H1 (cell line): ENCODE measurements at regions not wholly inside any gene's neighbourhood (a gene's known extent, or its start where the extent isn't known, plus 50 kb on each side); places are given as distances from the start of the nearest gene placed in this dataset.

ENCODE experiments used
- CTCF ChIA-PET: fragments of 300-600 bp; sonication (Branson Sonifier 250); formaldehyde crosslinking; loops from one replicate; lab custom pipeline; 2021; ENCODE audit not compliant: partially characterized antibody; lab: Charles Lee
- POLR2A ChIA-PET: fragments of 300-600 bp; sonication (Branson Sonifier 250); formaldehyde crosslinking; loops from one replicate; lab custom pipeline; 2021; ENCODE audit warnings: inconsistent platforms; ENCODE audit not compliant: partially characterized antibody; lab: Charles Lee
- DNase-seq, 2 experiments: peaks; one replicate each; pipeline versions ENCODE4 v3.0.0 to v3.0.0-alpha.2; 2010 to 2022; ENCODE audit warnings: low spot score in 2 of 2, low read depth in 1 of 2, mixed read lengths in 1 of 2
- FAIRE-seq: peaks from 2 replicates; lab custom pipeline; 2011; peaks lifted over from hg19 to GRCh38; lab: Jason Lieb, UNC
- H2AFZ ChIP-seq: 2 replicates; pipeline ENCODE4 v1.8.1; 2012; ENCODE audit warnings: low read length, inconsistent platforms
- H2AK5ac ChIP-seq: 2 replicates; pipeline ENCODE4 v1.6.1; 2013; ENCODE audit warnings: low read depth, low read length
- H2BK120ac ChIP-seq: replicated peaks from 2 replicates; pipeline ENCODE3; 2013; ENCODE audit warnings: low read depth, low read length, inconsistent platforms
- H2BK12ac ChIP-seq: 2 replicates; pipeline ENCODE4 v1.6.1; 2013; ENCODE audit warnings: low read depth, low read length
- H2BK15ac ChIP-seq: 2 replicates; pipeline ENCODE4 v1.6.1; 2013; ENCODE audit warnings: low read length
- H2BK20ac ChIP-seq: 2 replicates; pipeline ENCODE4 v1.6.1; 2013; ENCODE audit warnings: low read length
- H2BK5ac ChIP-seq: 2 replicates; pipeline ENCODE4 v1.6.1; 2013; ENCODE audit warnings: low read depth, low read length
- H3K14ac ChIP-seq: 2 replicates; pipeline ENCODE4 v1.6.1; 2013; ENCODE audit warnings: inconsistent platforms; ENCODE audit not compliant: insufficient read length
- H3K18ac ChIP-seq: 2 replicates; pipeline ENCODE4 v1.6.1; 2013; ENCODE audit warnings: low read length; ENCODE audit errors: extremely low read depth
- H3K23ac ChIP-seq: 2 replicates; pipeline ENCODE4 v1.6.1; 2013; ENCODE audit warnings: inconsistent platforms; ENCODE audit not compliant: insufficient read length
- H3K23me2 ChIP-seq: 2 replicates; pipeline ENCODE4 v1.6.1; 2013; ENCODE audit warnings: low read depth, low read length
- H3K27ac ChIP-seq: 2 replicates; pipeline ENCODE4 v1.6.1; 2011; ENCODE audit warnings: low read depth, low read length, inconsistent platforms
- H3K27me3 ChIP-seq, 4 experiments: replicated peaks in 1 of 4; 1 replicate in 1 of 4; 2 replicates in 3 of 4; pipeline versions ENCODE4 v1.6.1 to v1.8.1; 2011 to 2013; ENCODE audit warnings: low read length in 3 of 4, mild to moderate bottlenecking in 3 of 4, inconsistent platforms in 2 of 4, mixed read lengths in 2 of 4, moderate library complexity in 1 of 4; ENCODE audit not compliant: control insufficient read depth in 3 of 4, insufficient read depth in 3 of 4; ENCODE audit errors: extremely low read depth in 1 of 4
- H3K36me3 ChIP-seq, 4 experiments: 2 replicates each; pipeline versions ENCODE4 v1.6.1 to v1.8.1; 2011 to 2013; ENCODE audit warnings: mild to moderate bottlenecking in 4 of 4, low read length in 3 of 4, moderate library complexity in 2 of 4, control low read depth in 1 of 4, inconsistent platforms in 1 of 4; ENCODE audit not compliant: insufficient read depth in 4 of 4, control insufficient read depth in 2 of 4
- H3K4ac ChIP-seq: replicated peaks from 2 replicates; pipeline ENCODE3; 2013; ENCODE audit warnings: low read length, low read depth, mixed read lengths, inconsistent platforms; ENCODE audit not compliant: insufficient read length
- H3K4me1 ChIP-seq, 4 experiments: replicated peaks in 1 of 4; 1 replicate in 1 of 4; 2 replicates in 3 of 4; pipeline versions ENCODE4 v1.6.1 to v1.8.1; 2011 to 2013; ENCODE audit warnings: low read length in 3 of 4, inconsistent platforms in 2 of 4, mixed read lengths in 1 of 4; ENCODE audit not compliant: insufficient read depth in 4 of 4, control insufficient read depth in 3 of 4
- H3K4me2 ChIP-seq, 2 experiments: 2 replicates each; pipeline versions ENCODE4 v1.6.1 to v1.8.1; 2011 to 2013; ENCODE audit warnings: low read depth in 2 of 2, low read length in 2 of 2, control low read depth in 1 of 2, inconsistent platforms in 1 of 2, mild to moderate bottlenecking in 1 of 2; ENCODE audit not compliant: insufficient read depth in 1 of 2
- H3K4me3 ChIP-seq, 4 experiments: fragments of 200-600, 300-600 bp in 1 of 4; sonication (generic), shearing (Covaris generic), sonication (Bioruptor Twin) in 1 of 4; 2 replicates each; pipeline versions ENCODE4 v1.5.1 to v1.8.1; 2011 to 2016; ENCODE audit warnings: low read length in 4 of 4, low read depth in 3 of 4, control low read depth in 2 of 4, inconsistent platforms in 2 of 4, mild to moderate bottlenecking in 2 of 4, mixed read lengths in 1 of 4, moderate library complexity in 1 of 4; ENCODE audit not compliant: insufficient read depth in 2 of 4; ENCODE audit errors: extremely low read depth in 1 of 4
- H3K56ac ChIP-seq: replicated peaks from 2 replicates; pipeline ENCODE3; 2013; ENCODE audit warnings: low read depth, mild to moderate bottlenecking, mixed read lengths, low read length, inconsistent platforms; ENCODE audit not compliant: insufficient read length
- H3K79me1 ChIP-seq: 2 replicates; pipeline ENCODE4 v1.6.1; 2013; ENCODE audit warnings: low read depth, low read length, control low read depth
- H3K79me2 ChIP-seq, 2 experiments: 2 replicates each; pipeline versions ENCODE4 v1.6.1 to v1.8.1; 2012 to 2013; ENCODE audit warnings: low read length in 2 of 2, mild to moderate bottlenecking in 2 of 2, inconsistent platforms in 1 of 2; ENCODE audit not compliant: insufficient read depth in 2 of 2, control insufficient read depth in 1 of 2
- H3K9ac ChIP-seq, 4 experiments: replicated peaks in 1 of 4; 1 replicate in 1 of 4; 2 replicates in 3 of 4; pipeline versions ENCODE4 v1.6.1 to v1.8.1; 2011 to 2013; ENCODE audit warnings: low read depth in 3 of 4, low read length in 3 of 4, control low read depth in 2 of 4, mild to moderate bottlenecking in 2 of 4, moderate library complexity in 2 of 4, inconsistent platforms in 1 of 4; ENCODE audit errors: extremely low read depth in 1 of 4
- H3K9me3 ChIP-seq, 2 experiments: 2 replicates each; pipeline versions ENCODE4 v1.6.1 to v1.8.1; 2012 to 2013; ENCODE audit warnings: mild to moderate bottlenecking in 2 of 2, moderate library complexity in 2 of 2, control low read depth in 1 of 2, inconsistent platforms in 1 of 2, low read depth in 1 of 2, low read length in 1 of 2, mixed read lengths in 1 of 2; ENCODE audit not compliant: insufficient read depth in 2 of 2
- H4K20me1 ChIP-seq, 2 experiments: replicated peaks in 1 of 2; 2 replicates each; pipeline versions ENCODE3 to v1.8.1; 2011 to 2013; ENCODE audit warnings: inconsistent platforms in 2 of 2, low read length in 2 of 2, mild to moderate bottlenecking in 1 of 2; ENCODE audit not compliant: insufficient read depth in 2 of 2, control insufficient read depth in 1 of 2
- H4K5ac ChIP-seq: 2 replicates; pipeline ENCODE4 v1.6.1; 2013; ENCODE audit warnings: low read length, low read depth, mixed read lengths, inconsistent platforms; ENCODE audit not compliant: insufficient read length
- H4K8ac ChIP-seq: 2 replicates; pipeline ENCODE4 v1.8.0; 2013; ENCODE audit warnings: mild to moderate bottlenecking, moderate library complexity, low read length, inconsistent platforms; ENCODE audit not compliant: insufficient read depth; ENCODE audit errors: extremely low read depth
- H4K91ac ChIP-seq: replicated peaks from 2 replicates; pipeline ENCODE3; 2013; ENCODE audit warnings: low read length, mixed read lengths, inconsistent platforms; ENCODE audit not compliant: insufficient read length
- EZH2 ChIP-seq: fragments of 200-600 bp; sonication (generic); IDR thresholded peaks from 2 replicates; pipeline ENCODE4 v1.7.1; 2012; ENCODE audit warnings: low read depth, mild to moderate bottlenecking, moderate library complexity, low read length, inconsistent platforms; ENCODE audit not compliant: severe bottlenecking
- FOSL1 ChIP-seq: IDR thresholded peaks from 2 replicates; pipeline ENCODE4 v1.6.1; 2011; ENCODE audit warnings: mild to moderate bottlenecking, low read depth, low read length, moderate library complexity; ENCODE audit not compliant: insufficient read depth
- GABPA ChIP-seq: IDR thresholded peaks from 2 replicates; pipeline ENCODE4 v1.6.1; 2011; ENCODE audit warnings: mild to moderate bottlenecking, low read length, moderate library complexity, borderline replicate concordance; ENCODE audit not compliant: insufficient read depth
- HDAC6 ChIP-seq: IDR thresholded peaks from one replicate; pipeline ENCODE4 v1.7.1; 2012; ENCODE audit warnings: low read depth, mild to moderate bottlenecking, inconsistent platforms, low read length, moderate library complexity
- JUN ChIP-seq: IDR thresholded peaks from 2 replicates; pipeline ENCODE4 v1.6.1; 2011; ENCODE audit warnings: low read depth, mild to moderate bottlenecking, improper control_type of control experiment, low read length
- POLR2AphosphoS5 ChIP-seq: IDR thresholded peaks from 2 replicates; pipeline ENCODE4 v1.6.1; 2011; ENCODE audit warnings: low read depth, low read length
- RNF2 ChIP-seq: fragments of 200-900, 300-1000 bp; sonication (generic); IDR thresholded peaks from 2 replicates; pipeline ENCODE4 v1.7.1; 2016; ENCODE audit warnings: borderline replicate concordance, low read depth, mild to moderate bottlenecking, antibody characterized with exemption, low read length; ENCODE audit not compliant: poor library complexity, severe bottlenecking; ENCODE audit errors: missing control alignments
- SIN3A ChIP-seq, 2 experiments: IDR thresholded peaks in 1 of 2; conservative IDR thresholded peaks in 1 of 2; 2 replicates each; pipeline ENCODE4 v1.6.1; 2011 to 2012; ENCODE audit warnings: low read length in 2 of 2, improper control_type of control experiment in 1 of 2, low read depth in 1 of 2, mild to moderate bottlenecking in 1 of 2
- SRF ChIP-seq: IDR thresholded peaks from 2 replicates; pipeline ENCODE4 v1.6.1; 2011; ENCODE audit warnings: mild to moderate bottlenecking, low read depth, low read length, moderate library complexity
- SUZ12 ChIP-seq: fragments of 200-600 bp; sonication (generic); IDR thresholded peaks from 2 replicates; pipeline ENCODE4 v1.6.1; 2012; ENCODE audit warnings: mild to moderate bottlenecking, inconsistent platforms, low read length, moderate library complexity, mixed read lengths
- USF2 ChIP-seq: IDR thresholded peaks from 2 replicates; pipeline ENCODE4 v1.6.1; 2011; ENCODE audit warnings: low read length, improper control_type of control experiment
- YY1 ChIP-seq: IDR thresholded peaks from 2 replicates; pipeline ENCODE4 v1.6.1; 2011; ENCODE audit warnings: low read depth, mild to moderate bottlenecking, low read length
- WGBS, 2 experiments: shearing (Covaris generic) in 1 of 2; methylation state at CpG; one replicate each; pipeline versions ENCODE4 v1.1.6 to v1.1.7; 2013 to 2015; ENCODE audit warnings: low lambda C conversion rate in 2 of 2, mixed read lengths in 2 of 2, inconsistent platforms in 1 of 2, low coverage in 1 of 2, missing lambda C conversion rate in 1 of 2; ENCODE audit not compliant: insufficient replicate concordance in 2 of 2, insufficient coverage in 1 of 2, insufficient read length in 1 of 2; ENCODE audit errors: extremely low coverage in 1 of 2, missing lambda C conversion rate in 1 of 2; 5-methylcytosine and 5-hydroxymethylcytosine counted together

GRCh38 chr3:39712413-39713048, 96.9 kb upstream of the MYRIP start:
- CTCF ChIA-PET = interaction anchor here (1.1 to 1.3 kb wide), 2 partner anchors 42 to 192 kb away, joined by 3 read pairs; no protein-coding TSS in a partner anchor
- no peak overlapping the region for H3K4ac ChIP-seq
- no peak overlapping the region for H2BK20ac ChIP-seq
- H4K91ac ChIP-seq = no peak overlapping the region
- no peaks in the 10 kb centered on the region for H3K23me2 ChIP-seq
- H2BK5ac ChIP-seq = no peak overlapping the region
- 90% methylated on average over 4 of the region's 4 CpGs; no CpG with 5 or more reads in 1 of the 2 experiments for WGBS, 2 experiments
- H3K27me3 ChIP-seq = no peaks in the 10 kb centered on the region
- no peak overlapping the region for H2BK12ac ChIP-seq
- H3K27ac ChIP-seq = no peak overlapping the region
- H3K36me3 ChIP-seq = no peaks in the 10 kb centered on the region
- DNase-seq (no peak), FAIRE-seq (no peak)
- H3K23ac ChIP-seq = no peak overlapping the region
- no peak overlapping the region for H3K56ac ChIP-seq
- no peaks in the 10 kb centered on the region for H3K4me1 ChIP-seq
- no peak overlapping the region for H2BK15ac ChIP-seq
- H3K9me3 ChIP-seq = no peaks in the 10 kb centered on the region; a peak in 1 of 4 replicates
- H2BK120ac ChIP-seq = no peak overlapping the region
- H3K4me2 ChIP-seq = no peak overlapping the region
- no peak overlapping the region for H3K18ac ChIP-seq
- H2AK5ac ChIP-seq = no peak overlapping the region
- H3K14ac ChIP-seq = no peak overlapping the region
- no peak overlapping the region for H4K8ac ChIP-seq
- H3K79me1 ChIP-seq = no peaks in the 10 kb centered on the region
- POLR2A ChIA-PET = no interaction called here
- no peak overlapping the region for H2AFZ ChIP-seq
- H3K4me3 ChIP-seq = no peak overlapping the region
- no peaks in the 10 kb centered on the region for H3K79me2 ChIP-seq
- no peaks in the 10 kb centered on the region for H4K20me1 ChIP-seq
- no peak overlapping the region for H4K5ac ChIP-seq
- H3K9ac ChIP-seq = no peak overlapping the region
- TF ChIP-seq YY1 = no peak
- TF ChIP-seq JUN = no peak
- no peak for TF ChIP-seq EZH2
- no peak for TF ChIP-seq SIN3A (conservative IDR thresholded peaks at IDR 0.05 in 1 of 2, IDR thresholded peaks at IDR 0.05 in 1 of 2; ENCODE audit: low read depth in 1 of 2, low read length in 2 of 2)
- TF ChIP-seq RNF2 = no peak
- no peak for TF ChIP-seq POLR2AphosphoS5
- TF ChIP-seq SRF = no peak
- TF ChIP-seq HDAC6 = no peak
- no peak for TF ChIP-seq USF2
- TF ChIP-seq SUZ12 = no peak
- no peak for TF ChIP-seq FOSL1
- TF ChIP-seq GABPA = no peak
